K562 (cell line): ENCODE measurements at regions not wholly inside any gene's neighbourhood (a gene's known extent, or its start where the extent isn't known, plus 50 kb on each side); places are given as distances from the start of the nearest gene placed in this dataset.

Experiments used
- ATAC-seq: fragments of 200-7000 bp; cut with Tn5 transposase; 3 replicates; pipeline ENCODE4 v1.9.1; 2020; ENCODE audit warnings: moderate library complexity
- BruUV-seq: library from RNA; stranded (reverse); fragments of 400-500 nt; replicated peaks from 2 replicates; lab custom pipeline; 2021; lab: Mats Ljungman, UMichigan
- CTCF ChIA-PET: fragments of 300-600 bp; formaldehyde crosslinking; extraction: SDS; loops from one replicate; lab custom pipeline; 2021; ENCODE audit warnings: low intra/inter-chr PET ratio; lab: Yijun Ruan, JAX
- POLR2A ChIA-PET: fragments of 300-600, 350-650 bp; sonication (Branson Sonifier 250); formaldehyde crosslinking; extraction: SDS; loops from one replicate; lab custom pipeline; 2021; ENCODE audit warnings: antibody characterized with exemption, inconsistent platforms; lab: Yijun Ruan, JAX
- DNase-seq, 4 experiments: peaks; one replicate each; pipeline versions ENCODE4 v3.0.0 to v3.0.0-alpha.2; 2011 to 2018; ENCODE audit warnings: low spot score in 3 of 4, mixed read lengths in 3 of 4; ENCODE audit errors: extremely low read depth in 1 of 4
- FAIRE-seq: peaks from 2 replicates; lab custom pipeline; 2011; peaks lifted over from hg19 to GRCh38; lab: Jason Lieb, UNC
- H2AFZ ChIP-seq: 2 replicates; pipeline ENCODE4 v1.6.0; 2011; ENCODE audit warnings: low read depth, low read length, control low read depth, inconsistent platforms
- H3K27ac ChIP-seq: fragments of 200-600 bp; 3 replicates; pipeline ENCODE4 v1.8.0; 2011; ENCODE audit warnings: low read depth, mild to moderate bottlenecking, control low read depth, inconsistent platforms, low read length, moderate library complexity, mixed read lengths; ENCODE audit errors: extremely low read depth
- H3K27me3 ChIP-seq, 2 experiments: fragments of 300-600 bp in 1 of 2; 2 replicates in 1 of 2; 3 replicates in 1 of 2; pipeline versions ENCODE4 v1.6.0 to v1.8.0; 2011; ENCODE audit warnings: inconsistent platforms in 2 of 2, low read length in 2 of 2, mild to moderate bottlenecking in 1 of 2, mixed read lengths in 1 of 2, moderate library complexity in 1 of 2; ENCODE audit not compliant: control insufficient read depth in 2 of 2, insufficient read depth in 2 of 2
- H3K36me3 ChIP-seq: fragments of 300-600 bp; 3 replicates; pipeline ENCODE4 v1.8.0; 2011; ENCODE audit warnings: mild to moderate bottlenecking, low read length, inconsistent platforms; ENCODE audit not compliant: control insufficient read depth, insufficient read depth
- H3K4me1 ChIP-seq, 2 experiments: fragments of 200-600 bp in 1 of 2; replicated peaks in 1 of 2; 2 replicates in 1 of 2; 3 replicates in 1 of 2; pipeline versions ENCODE4 v1.5.1 to v1.8.0; 2011; ENCODE audit warnings: inconsistent platforms in 2 of 2, low read length in 2 of 2, mild to moderate bottlenecking in 1 of 2, mixed read lengths in 1 of 2, moderate library complexity in 1 of 2; ENCODE audit not compliant: control insufficient read depth in 2 of 2, insufficient read depth in 2 of 2
- H3K4me2 ChIP-seq: 2 replicates; pipeline ENCODE4 v1.6.1; 2011; ENCODE audit warnings: low read length, control low read depth, inconsistent platforms, mixed read lengths; ENCODE audit not compliant: insufficient read depth
- H3K4me3 ChIP-seq: fragments of 200-600 bp; sonication (generic), shearing (Covaris generic); 2 replicates; pipeline ENCODE4 v1.5.1; 2016; ENCODE audit warnings: control low read depth, inconsistent platforms
- H3K79me2 ChIP-seq: fragments of 200-600 bp; 3 replicates; pipeline ENCODE4 v1.8.0; 2011; ENCODE audit warnings: low read length, inconsistent platforms; ENCODE audit not compliant: control insufficient read depth, insufficient read depth
- H3K9ac ChIP-seq, 2 experiments: 2 replicates each; pipeline versions ENCODE4 v1.6.0 to v1.6.1; 2011; ENCODE audit warnings: low read depth in 2 of 2, low read length in 2 of 2, control low read depth in 1 of 2, inconsistent platforms in 1 of 2, mild to moderate bottlenecking in 1 of 2, mixed read lengths in 1 of 2; ENCODE audit not compliant: insufficient read depth in 1 of 2
- H3K9me1 ChIP-seq: one replicate; pipeline ENCODE4 v1.6.0; 2011; ENCODE audit warnings: inconsistent platforms, mild to moderate bottlenecking, low read length, moderate library complexity; ENCODE audit not compliant: control insufficient read depth, insufficient read depth
- H3K9me3 ChIP-seq: replicated peaks from 2 replicates; pipeline ENCODE4 v1.5.1; 2011; ENCODE audit warnings: low read depth, low read length, inconsistent platforms; ENCODE audit not compliant: control insufficient read depth, insufficient read depth
- H4K20me1 ChIP-seq: replicated peaks from 2 replicates; pipeline ENCODE4 v1.6.1; 2011; ENCODE audit warnings: low read length, inconsistent platforms, mixed read lengths; ENCODE audit not compliant: control insufficient read depth, insufficient read depth
- CCNT2 ChIP-seq: IDR thresholded peaks from 2 replicates; pipeline ENCODE4 v1.6.1; 2011; ENCODE audit warnings: borderline replicate concordance, low read depth, mild to moderate bottlenecking, moderate library complexity, mixed read lengths, low read length; ENCODE audit not compliant: insufficient read length; ENCODE audit errors: extremely low read depth
- FOXP4 ChIP-seq: sonication (generic); formaldehyde crosslinking; IDR thresholded peaks from 2 replicates; pipeline ENCODE4 v1.8.0; 2022; ENCODE audit warnings: mild to moderate bottlenecking, missing genetic modification reagents, borderline replicate concordance
- MAFF ChIP-seq: IDR thresholded peaks from 2 replicates; pipeline ENCODE4 v1.6.1; 2012; ENCODE audit warnings: low read length, improper control_type of control experiment
- RBM22 ChIP-seq: fragments of 200-400 bp; formaldehyde crosslinking; IDR thresholded peaks from 2 replicates; pipeline ENCODE4 v1.6.1; 2018; ENCODE audit warnings: low read length, low read depth; ENCODE audit not compliant: poor library complexity, severe bottlenecking
- WGBS: fragments of 100-300 bp; shearing (Covaris generic); methylation state at CpG from one replicate; pipeline ENCODE4 v1.1.6; 2016; ENCODE audit warnings: low coverage, mixed read lengths; ENCODE audit not compliant: insufficient coverage; ENCODE audit errors: missing lambda C conversion rate; 5-methylcytosine and 5-hydroxymethylcytosine counted together
- in situ Hi-C: fragments of 300-500 bp; cut with MboI; formaldehyde crosslinking; loops from 4 replicates; pipeline ENCODE4 v1.15.0; 2018; ENCODE audit warnings: inconsistent platforms, mixed read lengths
- intact Hi-C: fragments of 100-400 bp; cut with micrococcal nuclease; formaldehyde crosslinking; loops from 2 replicates; pipeline ENCODE4 v1.14.2; 2022

- TF ChIP-seq FOXP4, result no peak
- no peak for TF ChIP-seq CCNT2
Observed at GRCh38 chr10:90020506-90020905, 319.1 kb downstream of the KIF20B start (continued).

- WGBS, result 0% methylated on average over 1 of the region's 1 CpG
- FAIRE-seq, result no peak
- H3K4me1 ChIP-seq, result no peaks in the 10 kb centered on the region
Observed at GRCh38 chr10:90023950-90024349, 322.6 kb downstream of the KIF20B start.

More at GRCh38 chr10:90023950-90024349, 322.6 kb downstream of the KIF20B start:
- Histone ChIP-seq H3K79me2 (no peaks in the 10 kb centered on the region), H4K20me1 (no peaks in the 10 kb centered on the region), H3K9ac (no peak overlapping the region), H3K4me2 (no peak overlapping the region), H3K9me1 (no peaks in the 10 kb centered on the region), H3K27me3 (no peaks in the 10 kb centered on the region), H2AFZ (no peak overlapping the region), H3K9me3 (no peaks in the 10 kb centered on the region), H3K36me3 (no peaks in the 10 kb centered on the region), H3K4me3 (no peak overlapping the region), H3K27ac (no peak overlapping the region)
- ChIA-PET CTCF (no interaction called here), POLR2A (no interaction called here)
- ATAC-seq, result no peak
- intact Hi-C loops, result no loop called here
- no peak for TF ChIP-seq RBM22
- no peak for TF ChIP-seq MAFF
- in situ Hi-C loops, result no loop called here
- DNase-seq, result no peak
- BruUV-seq, result no TSS peak
